RWPE1 (cell line): ENCODE measurements at regions not wholly inside any gene's neighbourhood (a gene's known extent, or its start where the extent isn't known, plus 50 kb on each side); places are given as distances from the start of the nearest gene placed in this dataset.
"Not testable (repeated sequence)": the region's sequence is repeated elsewhere in the genome, so short reads cannot be mapped to it uniquely, and the experiment has no call there.

ENCODE experiments used
- CTCF ChIA-PET: fragments of 350-600 bp; sonication (Branson Sonifier 250); formaldehyde crosslinking; extraction: SDS; loops from one replicate; lab custom pipeline; 2021; lab: Yijun Ruan, JAX
- POLR2A ChIA-PET: fragments of 400-600 bp; formaldehyde crosslinking; extraction: SDS; loops from one replicate; lab custom pipeline; 2020; ENCODE audit warnings: antibody characterized with exemption; ENCODE audit not compliant: low non-redundant PET; lab: Yijun Ruan, JAX
- DNase-seq: peaks from one replicate; pipeline ENCODE4 v3.0.0; 2012; ENCODE audit warnings: low spot score
- H3K27ac ChIP-seq: fragments of 450-650 bp; 2 replicates; pipeline ENCODE4 v1.5.1; 2017
- TF ChIP-seq, protein P1 (sequence below): fragments of 450-650 bp; conservative IDR thresholded peaks from 2 replicates; pipeline ENCODE4 v1.5.1; 2017; ENCODE audit warnings: low read depth, mild to moderate bottlenecking

DNA sequence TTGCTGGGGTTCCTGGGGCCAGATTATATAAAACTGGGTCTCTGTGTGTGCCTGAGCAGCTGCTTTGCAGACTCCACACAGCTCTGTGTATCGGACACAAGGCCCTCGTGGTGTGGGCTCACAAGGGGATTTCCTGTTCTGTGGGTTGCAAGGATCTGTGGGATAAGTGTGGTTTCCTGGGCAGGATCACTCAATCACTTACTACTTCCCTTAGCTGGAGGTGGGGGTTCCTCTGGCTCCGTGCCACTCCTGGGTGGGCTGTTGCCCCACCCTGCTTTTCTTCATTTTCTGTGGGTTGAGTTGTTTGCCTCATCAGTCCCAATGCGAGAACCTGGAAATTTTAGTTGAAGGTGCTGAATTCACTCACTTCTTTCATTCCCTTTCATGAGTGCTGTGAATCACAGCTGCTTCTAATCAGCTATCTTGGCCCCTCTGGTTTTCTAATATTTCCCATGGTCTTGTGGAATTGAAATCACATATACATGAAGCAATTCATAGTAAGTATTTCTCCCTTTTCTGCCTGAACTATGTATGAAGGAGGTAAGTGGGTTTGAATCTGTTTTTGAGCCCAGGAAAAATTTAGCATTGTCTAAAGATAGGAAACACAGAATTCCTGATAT is 196.3 kb downstream of the DCDC2C start:
- no peak overlapping the region for H3K27ac ChIP-seq
- DNase-seq: no peak
- CTCF ChIA-PET: no interaction called here
- TF ChIP-seq, protein P1, sequence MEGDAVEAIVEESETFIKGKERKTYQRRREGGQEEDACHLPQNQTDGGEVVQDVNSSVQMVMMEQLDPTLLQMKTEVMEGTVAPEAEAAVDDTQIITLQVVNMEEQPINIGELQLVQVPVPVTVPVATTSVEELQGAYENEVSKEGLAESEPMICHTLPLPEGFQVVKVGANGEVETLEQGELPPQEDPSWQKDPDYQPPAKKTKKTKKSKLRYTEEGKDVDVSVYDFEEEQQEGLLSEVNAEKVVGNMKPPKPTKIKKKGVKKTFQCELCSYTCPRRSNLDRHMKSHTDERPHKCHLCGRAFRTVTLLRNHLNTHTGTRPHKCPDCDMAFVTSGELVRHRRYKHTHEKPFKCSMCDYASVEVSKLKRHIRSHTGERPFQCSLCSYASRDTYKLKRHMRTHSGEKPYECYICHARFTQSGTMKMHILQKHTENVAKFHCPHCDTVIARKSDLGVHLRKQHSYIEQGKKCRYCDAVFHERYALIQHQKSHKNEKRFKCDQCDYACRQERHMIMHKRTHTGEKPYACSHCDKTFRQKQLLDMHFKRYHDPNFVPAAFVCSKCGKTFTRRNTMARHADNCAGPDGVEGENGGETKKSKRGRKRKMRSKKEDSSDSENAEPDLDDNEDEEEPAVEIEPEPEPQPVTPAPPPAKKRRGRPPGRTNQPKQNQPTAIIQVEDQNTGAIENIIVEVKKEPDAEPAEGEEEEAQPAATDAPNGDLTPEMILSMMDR: no peak
- POLR2A ChIA-PET: no interaction called here

DNA sequence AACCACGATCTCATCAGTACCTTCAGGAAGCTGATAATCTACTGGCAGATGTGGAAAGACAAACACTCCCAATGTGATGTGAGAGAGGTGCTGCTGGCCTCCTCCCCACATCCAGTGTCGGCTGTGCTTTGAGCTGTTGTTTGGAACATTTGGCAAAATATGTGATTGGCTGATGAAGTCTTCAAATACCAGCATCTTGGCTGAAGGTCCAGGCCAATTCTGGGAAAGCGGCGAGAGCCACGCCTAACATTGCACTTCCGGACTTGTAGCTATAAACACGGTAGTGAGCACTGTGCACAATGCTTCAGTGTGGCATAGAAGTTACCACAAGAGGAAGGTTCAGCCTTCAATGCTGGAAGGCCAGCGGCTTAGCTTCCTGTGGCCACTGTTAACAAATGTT is 198.8 kb downstream of the DCDC2C start:
- TF ChIP-seq, protein P1: no peak
- ChIA-PET POLR2A (no interaction called here), CTCF (no interaction called here)
- DNase-seq: no peak
- H3K27ac ChIP-seq: no peak overlapping the region

DNA sequence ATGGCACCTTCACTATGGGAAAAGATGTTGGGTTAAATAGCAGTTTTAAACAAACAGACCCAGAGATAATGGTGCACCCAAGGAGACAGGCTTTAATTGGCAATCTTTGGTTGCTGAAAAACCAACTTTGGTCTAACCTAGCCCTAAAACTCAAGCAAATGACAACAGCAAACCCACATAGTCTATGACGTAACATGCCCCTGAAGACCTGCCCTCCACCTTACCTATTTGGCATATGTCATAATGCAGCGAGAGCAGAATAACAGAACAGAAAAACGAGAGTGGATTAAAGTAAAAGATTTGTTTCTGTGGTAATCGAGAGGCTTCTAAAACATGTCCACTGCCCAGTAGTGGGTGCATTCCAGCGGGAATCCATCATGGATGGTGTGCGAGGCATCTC is 200.7 kb downstream of the DCDC2C start:
- no peak overlapping the region for H3K27ac ChIP-seq
- DNase-seq: no peak
- TF ChIP-seq, protein P1: no peak
- CTCF ChIA-PET: no interaction called here
- POLR2A ChIA-PET: no interaction called here

DNA sequence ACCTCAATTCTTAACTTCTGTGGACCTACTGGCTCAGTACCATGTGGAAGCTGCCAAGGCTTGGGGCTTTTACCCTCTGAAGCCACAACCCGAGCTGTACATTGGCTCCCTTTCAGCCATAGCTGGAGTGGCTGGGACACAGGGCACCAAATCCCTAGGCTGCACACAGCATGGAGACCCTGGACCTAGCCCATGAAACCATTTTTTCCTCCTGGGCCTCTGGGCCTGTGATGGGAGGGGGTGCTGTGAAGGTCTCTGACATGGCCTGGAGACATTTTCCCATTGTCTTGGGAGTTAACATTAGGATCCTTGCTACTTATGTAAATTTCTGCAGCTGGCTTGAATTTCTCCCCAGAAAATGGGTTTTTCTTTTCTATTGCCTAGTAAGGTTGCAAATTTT is 205.1 kb downstream of the DCDC2C start:
- POLR2A ChIA-PET, H3K27ac ChIP-seq, DNase-seq, CTCF ChIA-PET: not testable (repeated sequence)

DNA sequence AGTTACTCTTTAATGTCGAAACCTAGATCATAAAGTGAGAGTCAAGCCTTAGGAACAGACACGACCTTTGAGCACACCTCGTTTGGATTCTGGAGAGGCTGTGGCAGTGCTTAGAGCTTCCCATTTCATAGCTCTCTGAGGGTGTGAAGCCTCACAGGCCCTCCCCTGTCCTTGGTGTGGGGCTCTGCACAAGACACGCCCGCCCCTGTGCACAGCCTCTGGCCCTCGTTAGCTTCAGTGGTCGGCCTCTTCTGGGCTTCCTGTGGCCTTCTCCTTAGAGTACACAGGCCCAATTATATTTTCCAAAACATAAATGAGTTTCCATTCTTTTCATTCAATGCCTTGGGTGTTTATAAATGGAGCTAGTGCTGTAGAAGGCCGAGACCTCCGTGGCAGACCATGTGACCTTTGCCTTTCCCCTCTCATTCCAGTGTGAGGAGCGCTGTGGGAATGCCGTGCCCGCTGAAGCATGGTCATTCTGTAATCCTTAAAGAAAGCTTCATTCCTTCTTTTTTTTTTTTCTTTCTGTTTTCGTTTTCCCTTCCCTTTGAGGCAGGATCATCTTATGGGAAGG is 208.6 kb downstream of the DCDC2C start:
- CTCF ChIA-PET: no interaction called here
- no peak for DNase-seq
- TF ChIP-seq, protein P1: no peak
- no peak overlapping the region for H3K27ac ChIP-seq
- POLR2A ChIA-PET: interaction anchor here (0.7 kb wide), 1 partner anchor 175 kb away, joined by 3 read pairs; no protein-coding TSS in a partner anchor

DNA sequence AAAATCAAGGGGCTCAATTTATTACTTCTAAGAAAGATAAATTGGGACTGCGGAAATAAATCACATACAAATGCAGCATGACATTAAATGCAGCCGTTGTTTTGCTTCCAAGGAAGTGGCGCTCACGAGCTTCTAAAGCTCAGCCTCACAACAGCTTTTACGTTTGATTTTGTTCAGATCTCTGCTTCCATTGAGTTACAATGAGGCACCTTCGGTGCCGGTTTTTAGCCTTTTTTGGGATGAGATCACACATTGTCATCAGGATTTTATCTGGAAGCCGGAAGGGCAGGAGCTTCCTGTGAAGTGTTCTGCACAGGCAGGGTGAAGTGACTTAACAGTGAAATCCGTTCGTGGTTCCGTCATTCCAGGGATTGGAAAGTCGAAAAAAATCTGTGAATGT is 209.8 kb downstream of the DCDC2C start:
- ChIA-PET CTCF (interaction anchor here (0.6 kb wide), 1 partner anchor 70 kb away, joined by 3 read pairs; no protein-coding TSS in a partner anchor), POLR2A (no interaction called here)
- no peak overlapping the region for H3K27ac ChIP-seq
- TF ChIP-seq, protein P1: no peak
- no peak for DNase-seq

DNA sequence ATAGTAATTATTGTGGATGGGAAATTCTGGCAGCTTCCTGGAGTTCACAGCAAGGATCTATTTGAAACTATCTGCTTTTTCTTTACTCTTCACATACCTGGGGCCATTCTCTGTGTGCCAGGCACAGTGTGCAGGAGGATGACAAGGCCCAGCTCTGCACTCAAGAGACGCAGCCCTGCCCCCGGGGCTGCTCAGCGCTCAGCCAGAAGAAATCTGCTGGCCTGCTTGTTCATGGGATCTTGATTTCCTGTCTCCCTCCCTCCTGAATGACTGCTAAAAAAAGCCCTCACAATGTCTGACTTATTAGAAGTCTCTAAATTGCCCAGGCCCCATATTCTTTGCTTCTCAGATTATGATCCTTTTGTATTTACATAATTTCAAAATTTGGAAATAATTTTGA is 210.9 kb downstream of the DCDC2C start:
- POLR2A ChIA-PET: no interaction called here
- TF ChIP-seq, protein P1: no peak
- CTCF ChIA-PET: no interaction called here
- H3K27ac ChIP-seq: no peak overlapping the region
- no peak for DNase-seq
